ENCODE measurements at regions not wholly inside any gene's neighbourhood (a gene's known extent, or its start where the extent isn't known, plus 50 kb on each side); places are given as distances from the start of the nearest gene placed in this dataset.

- TF ChIP-seq JUNB (IDR thresholded peaks at IDR 0.05): no peak
- TF ChIP-seq POLR2A (IDR thresholded peaks at IDR 0.05; ENCODE audit: low read length): no peak
- TF ChIP-seq SREBF2 (IDR thresholded peaks at IDR 0.05): no peak
- TF ChIP-seq, protein P1, sequence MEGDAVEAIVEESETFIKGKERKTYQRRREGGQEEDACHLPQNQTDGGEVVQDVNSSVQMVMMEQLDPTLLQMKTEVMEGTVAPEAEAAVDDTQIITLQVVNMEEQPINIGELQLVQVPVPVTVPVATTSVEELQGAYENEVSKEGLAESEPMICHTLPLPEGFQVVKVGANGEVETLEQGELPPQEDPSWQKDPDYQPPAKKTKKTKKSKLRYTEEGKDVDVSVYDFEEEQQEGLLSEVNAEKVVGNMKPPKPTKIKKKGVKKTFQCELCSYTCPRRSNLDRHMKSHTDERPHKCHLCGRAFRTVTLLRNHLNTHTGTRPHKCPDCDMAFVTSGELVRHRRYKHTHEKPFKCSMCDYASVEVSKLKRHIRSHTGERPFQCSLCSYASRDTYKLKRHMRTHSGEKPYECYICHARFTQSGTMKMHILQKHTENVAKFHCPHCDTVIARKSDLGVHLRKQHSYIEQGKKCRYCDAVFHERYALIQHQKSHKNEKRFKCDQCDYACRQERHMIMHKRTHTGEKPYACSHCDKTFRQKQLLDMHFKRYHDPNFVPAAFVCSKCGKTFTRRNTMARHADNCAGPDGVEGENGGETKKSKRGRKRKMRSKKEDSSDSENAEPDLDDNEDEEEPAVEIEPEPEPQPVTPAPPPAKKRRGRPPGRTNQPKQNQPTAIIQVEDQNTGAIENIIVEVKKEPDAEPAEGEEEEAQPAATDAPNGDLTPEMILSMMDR (IDR thresholded peaks at IDR 0.05): no peak
- no peak for TF ChIP-seq RFX5 (IDR thresholded peaks at IDR 0.05)
- TF ChIP-seq, protein P2, sequence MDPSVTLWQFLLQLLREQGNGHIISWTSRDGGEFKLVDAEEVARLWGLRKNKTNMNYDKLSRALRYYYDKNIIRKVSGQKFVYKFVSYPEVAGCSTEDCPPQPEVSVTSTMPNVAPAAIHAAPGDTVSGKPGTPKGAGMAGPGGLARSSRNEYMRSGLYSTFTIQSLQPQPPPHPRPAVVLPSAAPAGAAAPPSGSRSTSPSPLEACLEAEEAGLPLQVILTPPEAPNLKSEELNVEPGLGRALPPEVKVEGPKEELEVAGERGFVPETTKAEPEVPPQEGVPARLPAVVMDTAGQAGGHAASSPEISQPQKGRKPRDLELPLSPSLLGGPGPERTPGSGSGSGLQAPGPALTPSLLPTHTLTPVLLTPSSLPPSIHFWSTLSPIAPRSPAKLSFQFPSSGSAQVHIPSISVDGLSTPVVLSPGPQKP (IDR thresholded peaks at IDR 0.05; ENCODE audit: low read depth, low read length): no peak
- no peak for TF ChIP-seq POLR2AphosphoS2 (conservative IDR thresholded peaks at IDR 0.05; ENCODE audit: low read length)
- TF ChIP-seq HMGXB4 (CRISPR knock-in tag; IDR thresholded peaks at IDR 0.05; ENCODE audit: borderline replicate concordance): no peak
- no peak for TF ChIP-seq CHD2 (IDR thresholded peaks at IDR 0.05; ENCODE audit: low read length, partially characterized antibody)
- TF ChIP-seq EP300 (IDR thresholded peaks at IDR 0.05): no peak
- no peak for TF ChIP-seq RAD21 (conservative IDR thresholded peaks at IDR 0.05 in 1 of 2, IDR thresholded peaks at IDR 0.05 in 1 of 2)
Observed at GRCh38 chr10:131694168-131694780, 206.5 kb upstream of the PPP2R2D start.
